Anterior cingulate cortex (tissue), 58 donors: ENCODE measurements at regions not wholly inside any gene's neighbourhood (a gene's known extent, or its start where the extent isn't known, plus 50 kb on each side); places are given as distances from the start of the nearest gene placed in this dataset.

ENCODE experiments used
- DNase-seq, 58 donors: peaks; one replicate each; lab custom pipeline; 2025; lab: John Stamatoyannopoulos, UW

DNA sequence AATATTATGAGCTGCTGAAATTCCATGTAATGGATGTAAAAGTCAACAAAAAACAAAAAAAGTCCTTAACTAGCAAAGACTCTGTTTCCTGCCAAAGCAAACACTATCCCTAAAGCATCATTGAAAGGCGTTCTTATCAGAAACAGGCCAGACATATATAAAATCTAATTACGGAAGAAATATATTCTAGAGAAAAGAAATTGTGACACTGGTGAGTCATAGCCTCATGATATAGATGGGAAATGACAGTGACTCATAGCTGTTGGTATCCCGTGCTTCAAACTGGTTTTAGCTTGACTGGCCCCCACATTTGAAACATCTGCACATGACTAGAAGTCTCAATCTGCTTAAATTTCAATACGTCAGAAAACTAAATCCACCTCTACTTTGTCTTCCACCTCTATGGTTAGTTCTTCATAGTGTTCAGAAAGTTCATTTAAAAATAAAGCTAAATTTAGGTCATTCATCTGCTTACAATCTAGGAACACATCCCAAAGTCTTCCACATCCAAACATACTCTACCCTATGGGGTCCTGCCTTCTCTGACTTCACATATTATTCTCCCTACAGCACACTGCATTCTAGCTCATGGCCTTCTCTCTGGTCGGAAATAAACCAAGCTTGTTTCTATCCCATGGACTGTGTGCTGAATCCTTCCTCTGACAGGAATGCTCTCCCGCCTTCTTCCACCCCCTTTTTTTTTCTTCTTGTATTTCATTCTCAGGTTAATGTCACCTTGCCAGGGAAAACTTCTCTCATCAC, 456.3 kb upstream of the ARRDC4 start:
- peak in 1 of 58 donors; percentile 17 for DNase-seq

DNA sequence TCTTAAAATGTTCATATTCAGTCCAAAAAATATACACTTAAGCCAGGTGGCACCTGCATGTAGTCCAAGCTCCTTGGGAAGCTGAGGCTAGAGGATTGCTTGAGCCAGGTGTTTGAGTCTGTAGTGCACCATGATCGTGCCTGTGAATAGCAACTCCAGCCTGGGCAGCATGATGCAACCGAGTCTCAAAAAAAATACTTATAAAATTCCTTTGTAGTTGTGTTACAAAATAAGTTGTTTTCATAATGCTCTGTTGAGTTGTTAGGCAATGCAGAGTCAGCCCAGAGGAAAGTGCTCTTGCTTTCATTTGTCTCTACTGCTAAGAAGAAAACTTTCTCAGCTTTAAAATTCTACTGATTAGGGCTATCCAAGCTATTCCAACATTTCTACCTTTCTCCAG, 442.8 kb upstream of the ARRDC4 start:
- no peak for DNase-seq

DNA sequence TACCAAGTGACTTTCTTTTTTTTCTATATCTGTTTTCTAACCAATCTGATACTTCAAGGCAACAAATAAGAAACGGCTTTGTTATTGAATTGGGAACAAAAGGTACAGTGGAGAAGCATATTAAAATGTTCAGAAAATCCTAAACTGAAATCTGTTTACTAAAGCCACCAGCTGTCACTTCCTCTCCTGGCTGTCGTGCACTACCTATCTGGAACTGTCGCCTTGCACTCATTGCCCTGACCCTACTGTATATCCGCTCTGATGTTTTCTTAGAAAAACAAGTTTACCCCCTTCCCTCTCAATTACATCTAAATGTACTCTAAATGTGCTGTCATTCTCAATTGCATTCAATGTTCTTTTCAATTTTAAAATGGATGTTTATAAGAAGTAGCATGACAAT, 439.8 kb upstream of the ARRDC4 start:
- DNase-seq, result no peak

DNA sequence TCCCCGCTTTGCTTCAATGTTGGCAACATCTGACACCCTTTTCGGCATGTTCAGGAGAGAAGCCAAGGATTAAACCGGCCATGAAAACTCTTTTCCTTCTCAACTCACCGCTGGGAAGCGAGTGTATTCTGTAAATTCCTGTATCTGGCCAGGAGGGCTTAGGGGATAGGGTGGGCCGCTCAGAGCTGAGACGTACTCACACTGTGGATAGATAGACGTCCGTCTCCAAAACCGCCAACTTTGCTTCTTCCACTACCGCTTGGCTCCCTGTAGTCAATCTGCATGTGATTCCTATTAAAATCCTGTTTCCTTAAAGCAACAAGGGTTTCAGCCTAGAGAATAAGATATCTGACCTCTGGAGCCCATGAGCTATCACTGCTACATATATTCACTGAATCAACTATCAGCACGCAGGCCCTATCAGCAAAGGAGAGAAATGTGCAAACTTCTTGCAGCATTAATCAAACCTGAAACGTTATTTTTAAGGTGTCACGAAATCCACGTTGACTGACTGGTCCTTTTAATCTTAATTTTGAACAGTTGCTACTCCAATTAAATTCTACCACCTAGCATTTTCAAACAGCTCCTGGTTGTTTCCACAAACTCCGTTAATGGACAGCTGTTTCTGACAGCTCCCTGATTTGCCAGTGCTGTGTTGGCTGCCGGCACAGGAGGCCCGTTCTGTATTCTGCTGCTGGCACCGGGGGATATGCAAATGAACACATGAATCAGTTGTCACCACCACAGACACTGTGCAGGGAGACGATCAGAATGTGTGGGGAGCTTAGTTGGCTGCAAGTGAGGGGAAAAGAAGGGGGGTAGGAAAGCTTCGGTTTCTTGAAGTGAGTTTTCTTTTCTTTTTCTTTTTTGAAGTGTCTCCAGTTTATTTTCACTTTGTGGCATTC, 438.9 kb upstream of the ARRDC4 start:
- peak in 46 of 58 donors; percentile 6 to 80 (median 38) for DNase-seq

DNA sequence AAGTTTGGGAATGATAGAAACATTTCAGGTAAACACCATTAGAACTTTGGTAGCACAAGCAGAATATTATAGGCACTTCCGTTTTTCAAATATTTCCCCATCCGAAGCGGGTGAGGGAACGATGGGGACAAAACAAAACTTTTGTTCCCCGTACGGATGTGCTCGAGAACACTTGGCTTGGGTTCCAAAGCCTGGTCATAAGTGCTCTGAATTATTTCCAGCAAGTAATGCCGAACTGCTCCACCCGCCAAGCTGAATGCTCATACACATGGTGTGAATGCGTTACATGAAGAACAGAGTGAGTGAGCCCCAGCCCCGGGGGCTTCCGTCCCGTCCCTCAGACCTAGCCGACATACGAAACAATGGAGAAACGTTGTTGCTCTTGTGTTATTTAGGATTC, 438.2 kb upstream of the ARRDC4 start:
- no peak for DNase-seq

DNA sequence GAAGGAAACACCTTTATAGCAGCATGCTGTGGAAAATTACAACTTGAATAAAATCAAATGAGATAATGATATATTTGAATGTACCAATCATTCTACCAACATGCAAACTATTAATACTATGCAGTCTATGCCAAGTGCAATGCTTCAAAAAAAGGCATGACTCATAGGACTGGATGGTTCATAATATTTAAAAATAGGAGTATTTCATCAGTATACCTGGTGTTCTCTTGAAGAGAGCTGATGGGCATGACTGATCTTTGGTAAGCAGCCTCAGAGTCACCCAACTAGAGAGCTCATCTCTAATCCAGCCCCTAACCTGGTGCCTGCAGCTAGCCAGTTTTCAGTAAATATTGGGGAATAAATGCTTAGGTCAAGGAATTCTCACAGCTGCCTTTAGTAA, 434.7 kb upstream of the ARRDC4 start:
- no peak for DNase-seq

DNA sequence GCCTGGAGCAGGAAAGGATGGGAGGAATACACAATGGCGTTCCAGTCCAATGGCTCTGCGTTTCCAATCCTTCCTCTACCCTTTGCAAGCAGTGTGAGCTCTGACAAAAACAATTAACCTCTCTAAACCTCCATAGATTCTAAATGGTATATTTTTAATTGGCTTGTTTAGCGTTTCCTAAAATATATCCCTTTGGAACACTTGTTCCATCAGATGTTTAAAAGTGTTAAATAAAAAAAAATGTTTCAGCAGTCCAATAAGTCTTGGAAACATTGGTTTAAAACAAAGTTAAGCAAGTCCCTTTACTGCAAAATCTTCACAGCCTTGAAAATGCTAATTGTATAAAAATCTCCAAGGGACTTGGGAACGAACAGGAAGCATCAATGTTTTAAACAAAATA, 432.3 kb upstream of the ARRDC4 start:
- DNase-seq, result no peak

DNA sequence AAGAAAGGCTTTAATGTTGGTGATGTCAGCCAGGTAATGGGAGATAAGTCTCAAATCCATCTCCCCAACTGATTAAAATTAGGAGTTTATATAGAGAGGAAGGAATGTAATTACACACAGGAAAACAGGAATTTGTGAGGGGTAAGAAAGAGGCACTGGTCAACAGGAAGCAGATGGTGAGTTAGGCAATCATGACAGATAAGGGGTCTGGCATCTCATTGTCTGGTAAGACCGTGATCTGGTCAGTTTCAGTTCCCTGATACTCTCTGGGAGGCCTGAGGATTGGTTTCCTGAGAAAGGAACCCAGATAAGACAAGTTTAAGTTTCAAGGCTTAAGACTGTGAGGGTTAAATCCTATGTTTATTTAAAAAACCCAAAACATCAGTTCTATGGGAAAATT, 414.7 kb upstream of the ARRDC4 start:
- no peak for DNase-seq

DNA sequence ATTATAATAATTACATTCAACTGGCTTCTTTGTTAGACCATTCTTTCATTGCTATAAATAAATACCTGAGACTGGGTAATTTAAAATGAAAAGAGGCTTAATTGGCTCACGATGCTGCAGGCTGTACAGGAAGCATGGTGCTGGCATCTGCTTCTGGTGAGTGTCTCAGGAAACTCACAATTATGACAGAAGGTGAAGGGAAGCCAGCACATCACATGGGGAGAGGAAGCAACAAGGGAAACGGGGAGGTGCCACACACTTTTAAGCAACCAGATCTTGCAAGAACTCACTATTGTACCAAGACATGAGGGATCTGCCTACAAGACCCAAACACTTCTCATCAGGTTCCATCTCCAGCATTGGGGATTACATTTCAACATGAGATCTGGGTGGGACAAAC, 413.1 kb upstream of the ARRDC4 start:
- no peak for DNase-seq

DNA sequence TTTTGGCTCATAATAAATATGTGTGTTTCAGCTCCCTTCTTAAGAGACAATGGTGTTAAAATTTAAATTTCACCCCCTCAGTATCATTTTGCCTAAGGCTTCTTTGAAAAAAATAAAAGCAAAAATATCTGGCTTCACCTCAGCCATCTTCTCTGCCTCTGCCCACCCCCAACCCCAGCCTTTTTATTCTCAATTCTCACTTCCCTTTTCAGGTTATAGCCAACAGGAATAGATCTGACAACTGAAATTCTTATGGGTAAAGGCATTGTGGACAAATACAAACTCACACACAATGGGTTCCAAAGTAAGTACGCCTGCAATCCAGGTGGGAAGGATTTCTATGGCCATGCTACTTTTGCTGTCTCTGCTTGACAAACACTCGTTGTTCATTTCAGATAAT, 399.0 kb upstream of the ARRDC4 start:
- DNase-seq, result no peak

DNA sequence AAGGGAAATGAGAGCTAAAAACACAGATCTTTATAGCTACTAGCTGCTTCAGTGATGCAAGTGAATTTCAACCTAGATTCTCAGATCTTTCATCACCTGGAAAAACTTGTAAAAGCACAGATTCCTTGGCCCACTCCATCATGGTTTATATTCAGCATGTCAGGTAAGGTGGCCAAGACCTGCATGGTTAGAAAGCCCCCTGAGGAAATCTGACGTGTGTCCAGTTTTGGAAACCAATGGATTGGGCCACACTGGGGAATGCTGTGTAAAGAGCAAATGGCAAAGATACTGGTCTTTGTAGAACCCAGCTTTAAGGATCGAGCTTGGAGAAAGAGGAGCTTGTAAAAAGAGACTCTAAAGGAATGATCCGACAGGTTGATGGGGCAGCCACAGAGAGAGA, 397.0 kb upstream of the ARRDC4 start:
- DNase-seq, result no peak

DNA sequence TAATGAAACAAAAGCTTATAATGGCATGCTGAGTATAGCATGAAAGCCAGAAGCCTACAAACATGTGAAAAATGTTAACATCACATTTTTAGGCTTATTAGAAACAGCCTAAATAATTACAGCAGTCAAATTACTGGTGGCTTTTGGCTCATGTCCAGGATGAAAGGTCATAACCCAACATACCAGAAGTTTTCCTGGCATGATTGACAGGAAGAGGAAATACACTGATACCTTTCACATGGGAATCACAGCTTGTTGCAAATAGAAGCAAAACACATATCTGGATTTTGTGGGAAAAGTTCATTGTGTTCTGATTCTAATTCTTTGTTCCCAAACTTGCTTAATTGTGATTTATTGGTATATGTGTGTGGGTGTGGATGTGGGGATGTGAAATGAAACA, 393.5 kb upstream of the ARRDC4 start:
- no peak for DNase-seq

DNA sequence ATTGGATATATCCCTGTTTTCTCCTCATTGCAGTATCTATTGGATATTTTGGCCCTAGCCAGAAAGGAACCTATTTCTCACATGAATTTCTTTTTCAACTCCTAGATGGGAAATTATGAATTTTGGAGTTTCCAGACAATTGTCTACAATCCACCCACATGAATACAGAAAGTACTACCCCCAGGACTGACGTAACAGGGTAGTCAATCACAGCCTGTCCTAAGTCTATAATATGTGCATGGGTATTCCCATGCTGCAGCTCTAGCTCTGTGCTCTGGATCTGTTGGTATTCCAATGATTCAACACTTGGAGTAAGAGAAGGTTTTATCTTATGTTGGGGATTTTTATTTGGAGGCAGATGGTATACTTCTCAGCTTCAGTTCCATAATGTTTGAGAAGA, 393.1 kb upstream of the ARRDC4 start:
- no peak for DNase-seq

DNA sequence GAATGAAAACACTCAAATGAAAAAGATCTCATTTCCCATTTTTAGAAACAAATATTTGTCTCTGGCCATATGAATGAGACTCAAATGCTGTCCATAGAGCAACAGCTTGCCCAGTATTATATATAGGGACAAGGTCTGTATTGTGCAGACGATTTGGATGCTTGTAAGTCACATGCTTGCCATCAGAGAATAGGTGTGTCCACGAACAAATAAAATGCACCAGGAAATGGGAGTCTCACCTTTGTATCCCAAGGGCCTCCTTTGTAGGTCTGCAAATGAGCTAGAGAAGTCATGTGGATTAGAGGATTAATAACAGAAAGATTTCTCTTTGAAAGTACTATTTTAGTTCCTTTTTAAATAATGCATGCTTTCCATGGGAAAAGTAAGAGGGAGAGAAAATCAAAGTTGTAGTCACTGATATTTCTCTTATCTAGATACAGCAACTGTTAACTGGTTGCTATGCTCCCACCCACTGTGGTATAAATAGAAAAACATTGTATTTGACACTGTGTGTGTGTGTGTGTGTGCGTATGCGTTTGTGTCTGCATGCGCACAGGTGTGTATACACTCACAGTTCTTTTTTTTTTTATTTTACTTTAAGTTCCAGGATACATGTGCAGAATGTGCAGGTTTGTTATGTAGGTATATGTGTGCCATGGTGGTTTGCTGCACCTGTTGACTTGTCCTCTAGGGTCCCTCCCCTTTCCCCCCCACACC, 383.4 kb upstream of the ARRDC4 start:
- no peak for DNase-seq

DNA sequence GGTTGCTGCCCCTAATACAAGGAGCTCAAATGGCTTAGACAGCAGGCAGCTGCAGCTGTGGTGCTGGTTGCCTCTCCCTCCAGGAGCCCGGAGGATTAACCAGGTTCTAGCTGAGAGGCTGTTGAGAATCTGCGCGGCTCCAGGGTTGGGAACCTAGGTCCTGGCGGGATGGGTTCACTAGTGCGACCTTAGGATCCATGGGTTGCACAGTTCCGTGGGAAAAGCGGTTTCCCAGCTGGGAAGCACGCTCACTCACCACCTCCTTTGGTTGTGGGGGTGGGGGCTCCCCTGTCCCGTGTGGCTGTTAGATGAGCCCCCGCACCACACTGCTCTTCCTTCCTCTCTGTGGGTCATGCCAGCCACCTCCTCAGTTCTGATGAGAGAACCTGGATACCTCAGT, 375.1 kb upstream of the ARRDC4 start:
- DNase-seq, result no peak

DNA sequence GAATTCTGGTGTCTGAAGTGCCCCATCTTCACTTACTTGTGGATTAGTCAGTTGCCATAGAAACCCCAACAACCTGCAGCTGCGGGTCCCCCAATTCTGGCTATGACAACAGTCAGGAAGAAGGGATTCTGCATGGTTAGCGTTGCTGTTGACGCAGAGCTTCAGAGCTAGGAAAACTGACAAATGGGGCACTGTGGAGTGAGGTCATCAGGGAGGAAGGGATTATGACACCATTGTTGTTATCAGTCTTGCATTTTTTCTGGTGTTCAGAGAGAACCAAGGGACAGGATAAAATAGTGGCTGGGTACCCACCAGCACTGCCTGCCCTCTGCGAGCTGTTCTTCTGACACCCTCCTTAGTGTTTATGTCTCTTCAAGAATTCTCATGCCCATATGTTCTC, 367.7 kb upstream of the ARRDC4 start:
- DNase-seq, result no peak

DNA sequence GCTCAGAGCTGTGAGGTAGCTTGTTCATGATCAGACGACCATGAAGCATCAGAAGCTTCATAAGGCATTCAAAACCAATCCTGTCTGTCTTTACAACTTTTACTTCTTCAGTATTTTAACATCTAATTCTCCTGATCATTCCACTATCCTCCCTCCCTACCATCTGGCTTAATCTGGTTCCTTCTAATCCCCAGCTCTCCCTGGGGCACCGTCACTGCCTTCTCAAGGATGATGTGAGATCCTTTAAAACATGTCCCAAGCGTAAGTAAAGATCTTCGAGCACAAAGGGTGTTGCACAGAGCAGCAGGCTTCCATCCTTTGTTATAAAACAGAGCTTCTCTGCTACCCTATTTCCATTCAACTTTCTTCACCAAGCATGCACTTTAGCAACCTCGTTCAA, 362.7 kb upstream of the ARRDC4 start:
- no peak for DNase-seq

DNA sequence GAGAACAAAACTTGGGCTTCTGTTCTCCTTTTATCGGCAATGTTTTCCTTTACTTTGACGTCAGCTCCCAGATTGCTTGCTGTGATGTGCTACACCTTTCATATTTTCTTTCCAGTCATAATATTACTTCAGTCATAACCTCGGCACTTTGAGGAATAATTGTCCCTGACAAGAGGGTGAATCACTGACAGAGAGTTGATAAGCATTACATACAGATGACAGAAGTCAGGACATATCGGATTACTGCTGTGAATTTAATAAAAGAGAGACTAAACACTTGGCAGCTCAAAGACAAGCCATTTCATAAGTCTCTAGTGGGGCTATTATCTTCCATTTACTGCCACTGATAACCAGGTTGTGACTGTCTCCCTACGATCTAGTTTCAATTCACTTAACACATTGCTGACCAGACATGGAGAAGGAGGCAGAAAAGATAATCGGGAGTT, 362.1 kb upstream of the ARRDC4 start:
- no peak for DNase-seq

DNA sequence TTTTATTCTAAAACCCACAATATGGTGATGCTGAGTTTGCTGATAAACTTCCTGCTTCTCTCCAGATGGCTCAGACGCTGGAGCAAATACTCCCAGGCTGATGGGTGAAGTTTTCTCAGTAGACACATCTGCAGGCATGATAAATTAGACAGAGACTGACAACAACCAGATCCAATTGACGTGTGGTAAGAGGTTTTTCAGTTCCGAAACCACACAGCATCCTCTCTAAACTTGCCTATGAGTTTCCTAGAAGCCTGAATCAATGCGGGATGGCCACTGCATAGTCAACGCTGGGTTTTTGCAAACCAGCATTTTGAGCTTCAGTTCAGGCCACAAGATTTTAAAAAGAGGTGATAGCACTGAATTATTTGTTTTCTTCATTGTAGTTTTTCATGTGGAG, 360.3 kb upstream of the ARRDC4 start:
- no peak for DNase-seq

DNA sequence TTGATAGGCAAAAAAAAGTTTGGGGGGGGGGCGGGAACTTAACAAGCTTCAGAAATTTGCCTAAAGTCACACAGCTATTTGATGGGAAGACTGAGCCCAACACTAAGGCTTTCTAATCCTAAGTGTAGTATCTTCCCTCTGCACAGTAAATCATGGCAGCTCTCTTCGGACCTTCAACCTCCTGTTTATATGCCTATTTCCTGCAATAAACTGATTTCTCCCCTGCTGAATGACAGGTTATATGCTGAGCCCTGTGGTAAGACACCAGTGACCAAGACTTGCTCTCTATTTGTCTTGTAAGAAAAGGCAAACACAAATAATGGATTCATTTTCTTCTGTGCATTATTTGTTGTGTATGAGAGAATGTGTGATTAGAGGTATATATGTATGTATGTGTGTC, 355.8 kb upstream of the ARRDC4 start:
- no peak for DNase-seq

DNA sequence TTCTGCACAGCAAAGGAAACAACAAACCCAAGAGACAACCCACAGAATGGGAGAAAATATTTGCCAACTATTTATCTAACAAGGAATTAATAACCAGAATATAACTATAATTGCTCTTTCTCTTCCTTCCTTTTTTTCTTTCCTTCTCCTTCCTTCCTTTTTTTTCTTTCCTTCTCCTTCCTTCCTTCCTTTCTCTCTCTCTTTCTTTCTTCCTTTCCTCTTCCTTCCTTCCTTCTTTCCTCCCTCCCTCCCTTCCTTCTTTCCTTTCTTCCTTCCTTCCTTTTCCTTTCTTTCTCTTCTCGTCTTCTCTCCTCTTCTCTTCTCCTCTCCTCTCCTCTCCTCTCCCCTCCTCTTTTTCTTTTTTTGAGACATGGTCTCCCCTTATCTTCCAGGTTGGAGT, 345.4 kb upstream of the ARRDC4 start:
- no peak for DNase-seq
